ENCODE measurements at regions not wholly inside any gene's neighbourhood (a gene's known extent, or its start where the extent isn't known, plus 50 kb on each side); places are given as distances from the start of the nearest gene placed in this dataset.

GRCh38 chr17:51372345-51373004, 112.1 kb downstream of the UTP18 start:
- no peak for TF ChIP-seq CTCF (IDR thresholded peaks at IDR 0.05; ENCODE audit: insufficient read depth, low read depth, low read length, missing control alignments)
- peak; percentile 91 for DNase-seq (ENCODE audit: low read depth)
- H3K4me3 ChIP-seq (ENCODE audit: low read depth, low read length): peak overlapping the region; percentile 45

GRCh38 chr17:51373489-51374152, 113.3 kb downstream of the UTP18 start:
- no peak for TF ChIP-seq CTCF (IDR thresholded peaks at IDR 0.05; ENCODE audit: insufficient read depth, low read depth, low read length, missing control alignments)
- no peak for DNase-seq (ENCODE audit: low read depth)
- H3K4me3 ChIP-seq (ENCODE audit: low read depth, low read length): no peak overlapping the region

GRCh38 chr17:51374209-51374608, 113.9 kb downstream of the UTP18 start:
- no peak overlapping the region for H3K4me3 ChIP-seq (ENCODE audit: low read depth, low read length)
- no peak for DNase-seq (ENCODE audit: low read depth)
- TF ChIP-seq CTCF (IDR thresholded peaks at IDR 0.05; ENCODE audit: insufficient read depth, low read depth, low read length, missing control alignments): no peak

- no peak overlapping the region for H3K4me3 ChIP-seq (ENCODE audit: low read depth, low read length)
- no peak for TF ChIP-seq CTCF (IDR thresholded peaks at IDR 0.05; ENCODE audit: insufficient read depth, low read depth, low read length, missing control alignments)
- no peak for DNase-seq (ENCODE audit: low read depth)
Observed at GRCh38 chr17:51375771-51376170, 115.4 kb downstream of the UTP18 start.

- no peak for DNase-seq (ENCODE audit: low read depth)
- H3K4me3 ChIP-seq (ENCODE audit: low read depth, low read length): no peak overlapping the region
- no peak for TF ChIP-seq CTCF (IDR thresholded peaks at IDR 0.05; ENCODE audit: insufficient read depth, low read depth, low read length, missing control alignments)
Observed at GRCh38 chr17:51376739-51377138, 116.4 kb downstream of the UTP18 start.

GRCh38 chr17:51381262-51381661, 120.9 kb downstream of the UTP18 start:
- no peak overlapping the region for H3K4me3 ChIP-seq (ENCODE audit: low read depth, low read length)
- DNase-seq (ENCODE audit: low read depth): no peak
- TF ChIP-seq CTCF (IDR thresholded peaks at IDR 0.05; ENCODE audit: insufficient read depth, low read depth, low read length, missing control alignments): no peak
